GM19468 (cell line): ENCODE measurements at regions not wholly inside any gene's neighbourhood (a gene's known extent, or its start where the extent isn't known, plus 50 kb on each side); places are given as distances from the start of the nearest gene placed in this dataset.
"Not testable (repeated sequence)": the region's sequence is repeated elsewhere in the genome, so short reads cannot be mapped to it uniquely, and the experiment has no call there.

Experiments used
- ATAC-seq: cut with Tn5 transposase; IDR thresholded peaks from one replicate; pipeline ENCODE4 v1.9.1; 2021; ENCODE audit warnings: mild to moderate bottlenecking, moderate library complexity, moderate number of reproducible peaks; ENCODE audit not compliant: unreplicated experiment; ENCODE audit errors: extremely low read depth

GRCh38 chr4:16450724-16451123, 224.5 kb upstream of the TAPT1 start:
- no peak for ATAC-seq

- ATAC-seq = no peak
Measured at GRCh38 chr4:16450031-16450430, 223.8 kb upstream of the TAPT1 start.

GRCh38 chr4:16449406-16449805, 223.1 kb upstream of the TAPT1 start:
- no peak for ATAC-seq

GRCh38 chr4:16448241-16448840, 222.1 kb upstream of the TAPT1 start:
- ATAC-seq = no peak

GRCh38 chr4:16443504-16444088, 217.3 kb upstream of the TAPT1 start:
- peak; percentile 32 for ATAC-seq

- no peak for ATAC-seq
Measured at GRCh38 chr4:16442296-16442695, 216.0 kb upstream of the TAPT1 start.

- ATAC-seq = no peak
Measured at GRCh38 chr4:16439768-16440167, 213.5 kb upstream of the TAPT1 start.

GRCh38 chr4:16438986-16439385, 212.7 kb upstream of the TAPT1 start:
- ATAC-seq = no peak

- ATAC-seq = no peak
Measured at GRCh38 chr4:16437836-16438235, 211.6 kb upstream of the TAPT1 start.

- no peak for ATAC-seq
Measured at GRCh38 chr4:16431866-16432265, 205.6 kb upstream of the TAPT1 start.

GRCh38 chr4:16418814-16419213, 192.5 kb upstream of the TAPT1 start:
- no peak for ATAC-seq

- no peak for ATAC-seq
Measured at GRCh38 chr4:16417198-16417597, 190.9 kb upstream of the TAPT1 start.

- no peak for ATAC-seq
Measured at GRCh38 chr4:16416601-16417000, 190.3 kb upstream of the TAPT1 start.

GRCh38 chr4:16415751-16416150, 189.5 kb upstream of the TAPT1 start:
- no peak for ATAC-seq

GRCh38 chr4:16413814-16414555, 187.7 kb upstream of the TAPT1 start:
- ATAC-seq = no peak

GRCh38 chr4:16411501-16412085, 185.3 kb upstream of the TAPT1 start:
- no peak for ATAC-seq

- not testable (repeated sequence) for ATAC-seq
Measured at GRCh38 chr4:16393216-16393615, 166.9 kb upstream of the TAPT1 start.

GRCh38 chr4:16391196-16391595, 164.9 kb upstream of the TAPT1 start:
- ATAC-seq = no peak

GRCh38 chr4:16387448-16387847, 161.2 kb upstream of the TAPT1 start:
- no peak for ATAC-seq

- no peak for ATAC-seq
Measured at GRCh38 chr4:16386711-16387320, 160.5 kb upstream of the TAPT1 start.

- no peak for ATAC-seq
Measured at GRCh38 chr4:16384576-16384975, 158.3 kb upstream of the TAPT1 start.
